GM08714 (cell line): ENCODE measurements at regions not wholly inside any gene's neighbourhood (a gene's known extent, or its start where the extent isn't known, plus 50 kb on each side); places are given as distances from the start of the nearest gene placed in this dataset.

Experiments used
- H3K4me3 ChIP-seq: fragments of 200-500 bp; sonication (Bioruptor generic); 2 replicates; pipeline ENCODE4 v1.5.1; 2014; ENCODE audit warnings: mild to moderate bottlenecking, low read length, inconsistent platforms
- ZNF274 ChIP-seq: IDR thresholded peaks from 2 replicates; pipeline ENCODE4 v1.6.1; 2012; ENCODE audit warnings: mild to moderate bottlenecking, low read depth, low read length

DNA sequence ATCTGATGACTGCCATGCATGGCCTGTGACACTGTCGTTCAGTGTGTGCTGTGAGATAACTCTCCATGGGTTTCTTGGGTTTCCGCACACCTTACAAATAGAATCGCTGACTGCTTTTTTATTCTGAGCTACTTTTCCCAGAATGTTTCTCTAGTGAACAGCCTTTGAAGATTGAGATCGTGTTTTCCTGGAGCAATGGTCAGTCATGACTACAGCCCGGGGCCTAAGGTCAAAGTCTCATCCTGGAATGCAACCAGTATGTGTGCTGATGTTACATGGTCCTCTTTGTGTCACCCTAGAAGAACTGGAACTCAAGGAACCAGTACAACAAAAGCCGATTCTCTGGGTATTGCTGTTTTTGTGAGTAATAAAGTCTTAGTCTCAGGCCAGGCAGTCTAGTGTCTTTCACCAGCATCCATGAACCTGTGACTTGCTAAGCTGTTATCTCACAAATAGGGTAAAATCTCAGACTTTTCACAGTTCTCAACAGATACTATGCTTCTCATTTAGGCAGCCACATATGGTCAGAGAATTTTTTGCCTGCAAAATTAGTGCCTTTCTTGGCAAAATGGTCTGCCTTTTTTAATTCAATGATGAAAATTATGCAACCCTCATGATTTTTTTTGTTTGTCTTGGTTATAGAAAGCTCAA lies 124.9 kb upstream of the PIEZO2 start:
- no peak for TF ChIP-seq ZNF274
- no peak overlapping the region for H3K4me3 ChIP-seq

GRCh38 chr18:11272516-11272915 lies 123.1 kb upstream of the PIEZO2 start:
- TF ChIP-seq ZNF274, result no peak

DNA sequence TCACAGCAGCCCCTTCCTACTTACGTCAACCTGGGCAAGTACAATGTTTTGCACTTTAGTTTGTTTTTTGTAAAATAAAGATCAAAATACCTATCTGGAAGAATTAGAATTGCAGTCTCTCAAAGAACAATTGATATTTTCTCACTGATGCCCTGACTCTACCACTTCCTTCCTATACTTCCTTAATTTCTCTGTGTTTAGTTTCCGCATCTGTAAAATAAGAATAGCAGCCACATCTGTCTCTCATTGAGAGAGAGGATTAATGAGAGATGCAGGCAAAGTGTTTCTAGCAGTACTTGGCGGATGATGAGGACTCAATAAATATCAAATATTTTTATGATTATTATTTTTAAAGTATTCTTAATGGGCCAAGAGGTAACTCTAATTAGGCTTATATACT lies 122.6 kb upstream of the PIEZO2 start:
- no peak for TF ChIP-seq ZNF274
- no peak overlapping the region for H3K4me3 ChIP-seq

More at GRCh38 chr18:11272516-11272915, 123.1 kb upstream of the PIEZO2 start:
- H3K4me3 ChIP-seq, result no peak overlapping the region

GRCh38 chr18:11269257-11269656 lies 119.9 kb upstream of the PIEZO2 start:
- H3K4me3 ChIP-seq, result no peak overlapping the region
- TF ChIP-seq ZNF274, result no peak

DNA sequence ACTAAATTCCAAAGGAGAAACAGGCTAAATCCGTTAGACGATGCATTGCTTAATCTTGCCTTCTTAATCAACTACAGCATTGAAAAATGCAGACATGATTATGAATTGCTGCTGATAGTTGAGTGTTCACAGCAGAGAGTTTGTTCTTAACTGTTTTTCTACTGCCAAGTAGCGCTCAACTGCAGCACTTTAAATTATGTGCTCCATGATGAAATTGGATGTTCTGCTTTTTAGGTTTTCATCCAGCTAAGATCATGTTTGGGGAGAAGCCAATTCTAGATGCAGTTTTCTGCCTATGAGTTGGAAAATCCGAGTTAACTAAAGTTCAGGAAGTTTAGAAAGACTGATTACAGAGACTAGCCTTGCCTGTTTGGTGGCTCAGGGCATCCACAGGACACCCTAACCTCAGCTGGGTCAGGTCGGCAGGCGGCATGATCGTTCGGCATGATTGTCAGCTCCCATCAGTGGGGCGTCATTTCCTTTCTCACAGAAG lies 119.4 kb upstream of the PIEZO2 start:
- H3K4me3 ChIP-seq, result no peak overlapping the region
- TF ChIP-seq ZNF274, result no peak

GRCh38 chr18:11268153-11268552 lies 118.8 kb upstream of the PIEZO2 start:
- no peak overlapping the region for H3K4me3 ChIP-seq
- TF ChIP-seq ZNF274, result no peak

DNA sequence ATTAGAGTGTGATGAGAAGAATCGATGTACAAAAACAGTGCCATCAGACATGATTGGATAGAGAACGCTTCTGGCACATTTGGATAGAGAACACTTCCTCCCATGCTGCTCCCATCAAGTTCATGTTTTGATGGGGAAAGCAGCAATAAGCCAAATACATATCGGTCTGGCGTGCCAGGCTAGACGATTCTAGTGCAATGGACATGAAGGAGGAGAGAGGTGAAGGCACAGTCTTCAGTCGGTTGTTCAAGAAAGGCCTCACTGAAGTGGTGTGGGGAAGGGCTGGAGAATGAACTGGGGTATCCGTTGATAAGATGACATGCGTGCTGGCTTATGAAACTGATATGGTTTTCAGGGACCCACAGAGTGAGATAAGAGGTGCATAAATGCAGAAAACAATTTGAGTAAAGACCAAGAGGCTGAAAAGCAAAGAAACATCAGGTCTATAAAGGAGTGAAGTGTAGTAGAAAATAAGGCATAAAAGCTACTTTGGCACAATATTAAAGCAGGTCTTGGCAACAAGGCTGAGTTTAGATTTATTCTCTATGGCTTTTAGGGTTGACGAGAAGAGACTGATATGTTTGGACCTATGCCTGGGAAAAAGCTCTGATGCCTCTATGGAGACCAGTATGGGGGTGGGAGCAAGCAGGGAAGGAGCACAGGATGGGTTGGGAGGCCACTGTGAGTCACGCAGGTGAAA lies 117.6 kb upstream of the PIEZO2 start:
- H3K4me3 ChIP-seq, result no peak overlapping the region
- TF ChIP-seq ZNF274, result no peak

GRCh38 chr18:11261486-11261885 lies 112.1 kb upstream of the PIEZO2 start:
- no peak overlapping the region for H3K4me3 ChIP-seq
- TF ChIP-seq ZNF274, result no peak

- no peak for TF ChIP-seq ZNF274
- no peak overlapping the region for H3K4me3 ChIP-seq
These were observed 111.6 kb upstream of the PIEZO2 start for GRCh38 chr18:11260961-11261461.

GRCh38 chr18:11259469-11260150 lies 110.2 kb upstream of the PIEZO2 start:
- no peak overlapping the region for H3K4me3 ChIP-seq
- TF ChIP-seq ZNF274, result no peak

DNA sequence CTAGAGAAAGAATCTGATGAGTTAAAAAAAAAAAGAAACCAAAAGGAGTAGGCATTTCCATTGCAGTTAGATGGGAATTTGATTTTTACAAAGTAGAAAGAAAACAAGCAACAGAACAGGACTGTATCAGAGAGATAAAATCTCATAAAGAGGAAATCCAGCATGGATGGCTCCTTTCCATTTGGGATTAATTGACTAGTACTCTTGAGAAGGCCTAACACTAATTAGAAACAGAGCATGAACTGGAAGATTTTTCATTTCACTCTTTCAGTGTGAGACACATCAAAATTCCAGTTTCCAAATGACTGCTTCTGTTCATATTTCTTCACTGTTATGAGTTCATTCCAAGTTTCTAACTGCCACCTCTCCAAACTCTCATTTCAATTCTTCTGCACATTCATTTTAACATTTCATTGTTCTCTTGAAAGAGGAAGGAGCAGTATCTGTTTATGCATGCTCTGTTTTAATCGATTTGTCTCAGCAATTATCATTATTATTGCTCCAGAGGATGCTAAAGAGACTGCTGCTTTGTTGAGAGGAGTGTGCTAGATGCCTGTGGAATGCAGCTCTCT lies 108.8 kb upstream of the PIEZO2 start:
- TF ChIP-seq ZNF274, result no peak
- H3K4me3 ChIP-seq, result no peak overlapping the region

- TF ChIP-seq ZNF274, result no peak
- no peak overlapping the region for H3K4me3 ChIP-seq
These were observed 106.9 kb upstream of the PIEZO2 start for GRCh38 chr18:11256251-11256650.

GRCh38 chr18:11251891-11252270 lies 102.5 kb upstream of the PIEZO2 start:
- no peak for TF ChIP-seq ZNF274
- no peak overlapping the region for H3K4me3 ChIP-seq

- no peak for TF ChIP-seq ZNF274
These were observed 102.0 kb upstream of the PIEZO2 start for GRCh38 chr18:11251229-11251890.

More at GRCh38 chr18:11251229-11251890, 102.0 kb upstream of the PIEZO2 start:
- H3K4me3 ChIP-seq, result no peak overlapping the region
